ENCODE measurements at regions not wholly inside any gene's neighbourhood (a gene's known extent, or its start where the extent isn't known, plus 50 kb on each side); places are given as distances from the start of the nearest gene placed in this dataset.

DNA sequence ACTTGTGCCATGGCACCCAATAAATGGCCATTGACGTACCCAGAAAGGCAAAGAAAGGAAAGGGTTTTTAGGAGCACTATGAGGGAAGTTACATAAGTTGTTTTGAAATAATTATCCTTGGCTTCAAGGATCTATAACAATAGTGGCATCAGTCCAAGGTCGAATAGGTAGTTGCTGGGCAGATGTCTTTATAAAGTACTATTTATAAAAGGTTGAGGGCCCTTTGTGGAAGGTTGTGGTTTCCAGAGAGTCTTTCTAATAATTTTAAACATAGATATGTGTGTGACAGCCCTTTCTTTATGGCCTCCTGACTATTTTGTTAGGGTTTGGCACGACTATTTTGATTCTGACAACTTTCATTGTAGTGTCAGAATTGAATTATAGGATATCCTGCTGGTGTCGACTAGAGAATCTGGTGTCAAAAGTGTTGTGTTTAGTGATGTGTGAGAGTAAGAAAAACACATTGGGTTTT is 260.5 kb downstream of the PYDC2 start:
- H3K4me1 ChIP-seq = no peaks in the 10 kb centered on the region
- H3K9me3 ChIP-seq = no peaks in the 10 kb centered on the region
- ATAC-seq (no peak), DNase-seq (no peak)
- peak overlapping the region in 2 of 4 donors; percentile 24 to 34 for H3K27ac ChIP-seq
- no peaks in the 10 kb centered on the region for H3K36me3 ChIP-seq
- no peak overlapping the region for H3K4me3 ChIP-seq
- TF ChIP-seq CTCF (IDR thresholded peaks at IDR 0.05 in 4 of 5, conservative IDR thresholded peaks at IDR 0.05 in 1 of 5) = no peak
- no peak for TF ChIP-seq POLR2A (IDR thresholded peaks at IDR 0.05)
- H3K27me3 ChIP-seq = no peaks in the 10 kb centered on the region
- intact Hi-C loops (cut with DNase I; ENCODE audit: low total_unique reads) (no loop called here), in situ Hi-C loops (cut with MboI; ENCODE audit: low sequenced_read_pairs in 4 of 4) (no loop called here)

DNA sequence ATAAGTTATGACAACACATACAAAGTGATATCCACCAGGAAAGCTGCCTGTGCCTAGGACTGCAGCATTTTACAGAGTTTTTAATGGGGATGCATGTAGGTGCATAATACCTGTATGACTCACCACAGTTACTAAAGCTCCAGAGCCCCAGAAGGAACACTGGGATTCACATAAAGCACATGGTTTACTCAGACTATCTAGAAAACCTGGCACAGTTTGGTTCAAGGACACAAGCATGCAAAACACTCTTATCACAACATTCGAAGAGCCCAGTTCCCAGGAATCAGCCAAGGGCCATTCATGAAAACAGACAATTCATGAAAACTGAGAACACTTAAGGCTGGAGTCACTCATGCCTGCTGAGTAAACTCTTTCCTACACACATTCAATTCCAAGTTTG is 261.0 kb downstream of the PYDC2 start:
- TF ChIP-seq POLR2A (IDR thresholded peaks at IDR 0.05) = no peak
- TF ChIP-seq CTCF (IDR thresholded peaks at IDR 0.05 in 4 of 5, conservative IDR thresholded peaks at IDR 0.05 in 1 of 5) = no peak
- in situ Hi-C loops (cut with MboI; ENCODE audit: low sequenced_read_pairs in 4 of 4) = no loop called here
- H3K27ac ChIP-seq = peak overlapping the region in 2 of 4 donors; percentile 24 to 34
- DNase-seq (no peak), ATAC-seq (no peak)
- no peaks in the 10 kb centered on the region for H3K4me1 ChIP-seq
- no peaks in the 10 kb centered on the region for H3K27me3 ChIP-seq
- no peaks in the 10 kb centered on the region for H3K36me3 ChIP-seq
- no peaks in the 10 kb centered on the region for H3K9me3 ChIP-seq
- H3K4me3 ChIP-seq = no peak overlapping the region
- intact Hi-C loops (cut with DNase I; ENCODE audit: low total_unique reads) = no loop called here

GRCh38 chr3:191727338-191727737 is 266.4 kb downstream of the PYDC2 start:
- TF ChIP-seq POLR2A (IDR thresholded peaks at IDR 0.05) (no peak), CTCF (IDR thresholded peaks at IDR 0.05 in 4 of 5, conservative IDR thresholded peaks at IDR 0.05 in 1 of 5) (no peak)
- Histone ChIP-seq H3K27ac (no peak overlapping the region), H3K9me3 (no peaks in the 10 kb centered on the region), H3K27me3 (no peaks in the 10 kb centered on the region), H3K4me3 (no peak overlapping the region), H3K4me1 (no peaks in the 10 kb centered on the region), H3K36me3 (no peaks in the 10 kb centered on the region)
- intact Hi-C loops (cut with DNase I; ENCODE audit: low total_unique reads) = no loop called here
- ATAC-seq (no peak), DNase-seq (no peak)
- in situ Hi-C loops (cut with MboI; ENCODE audit: low sequenced_read_pairs in 4 of 4) = no loop called here

- Histone ChIP-seq H3K4me1 (no peaks in the 10 kb centered on the region), H3K4me3 (no peak overlapping the region), H3K27ac (no peak overlapping the region), H3K27me3 (no peaks in the 10 kb centered on the region), H3K36me3 (no peaks in the 10 kb centered on the region), H3K9me3 (no peaks in the 10 kb centered on the region)
- ATAC-seq = no peak
- in situ Hi-C loops (cut with MboI; ENCODE audit: low sequenced_read_pairs in 4 of 4) = no loop called here
- intact Hi-C loops (cut with DNase I; ENCODE audit: low total_unique reads) = no loop called here
- TF ChIP-seq POLR2A (IDR thresholded peaks at IDR 0.05) (no peak), CTCF (IDR thresholded peaks at IDR 0.05 in 4 of 5, conservative IDR thresholded peaks at IDR 0.05 in 1 of 5) (no peak)
- no peak for DNase-seq
These were observed 267.2 kb downstream of the PYDC2 start for GRCh38 chr3:191728186-191728585.

DNA sequence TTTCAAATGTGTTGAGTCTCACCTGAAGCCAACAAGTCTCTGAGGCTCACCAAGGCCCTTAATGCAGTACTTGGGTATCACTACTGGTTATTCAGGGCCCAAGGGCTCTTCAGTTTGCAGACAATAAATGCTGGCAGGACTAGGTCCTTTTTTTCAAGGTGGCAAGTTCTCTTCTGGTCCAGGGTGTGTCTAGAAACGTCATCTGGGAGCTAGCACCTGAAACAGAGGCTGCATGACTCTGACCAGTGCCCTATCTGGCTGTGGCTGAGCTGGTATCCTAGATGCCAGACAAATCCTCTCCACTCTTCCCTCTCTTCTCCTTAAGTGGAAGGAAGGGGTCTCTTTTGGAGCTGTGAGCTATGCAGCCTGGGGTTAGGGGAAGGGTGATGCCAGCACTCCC is 276.8 kb downstream of the PYDC2 start:
- intact Hi-C loops (cut with DNase I; ENCODE audit: low total_unique reads) (no loop called here), in situ Hi-C loops (cut with MboI; ENCODE audit: low sequenced_read_pairs in 4 of 4) (no loop called here)
- ATAC-seq (no peak), DNase-seq (no peak)
- Histone ChIP-seq H3K9me3 (no peaks in the 10 kb centered on the region), H3K4me1 (no peaks in the 10 kb centered on the region), H3K4me3 (no peak overlapping the region), H3K36me3 (no peaks in the 10 kb centered on the region), H3K27me3 (no peaks in the 10 kb centered on the region), H3K27ac (no peak overlapping the region)
- TF ChIP-seq CTCF (IDR thresholded peaks at IDR 0.05 in 4 of 5, conservative IDR thresholded peaks at IDR 0.05 in 1 of 5) = no peak
- no peak for TF ChIP-seq POLR2A (IDR thresholded peaks at IDR 0.05)

Data from gastrocnemius medialis (tissue), 4 donors.